PFSK-1 (cell line): ENCODE measurements at regions not wholly inside any gene's neighbourhood (a gene's known extent, or its start where the extent isn't known, plus 50 kb on each side); places are given as distances from the start of the nearest gene placed in this dataset.

ENCODE experiments used
- FOXP2 ChIP-seq: optimal IDR thresholded peaks from 2 replicates; pipeline ENCODE3; 2011; ENCODE audit warnings: borderline replicate concordance, control low read depth, inconsistent platforms; ENCODE audit not compliant: insufficient read depth; ENCODE audit errors: extremely low read length, extremely low read depth
- POLR2AphosphoS5 ChIP-seq: IDR thresholded peaks from 2 replicates; pipeline ENCODE4 v1.6.1; 2012; ENCODE audit warnings: low read depth, mild to moderate bottlenecking, control low read depth, low read length, moderate library complexity
- SIN3A ChIP-seq: IDR thresholded peaks from 2 replicates; pipeline ENCODE4 v1.6.1; 2012; ENCODE audit warnings: mild to moderate bottlenecking, low read length, moderate library complexity, borderline replicate concordance; ENCODE audit not compliant: insufficient read depth
- TAF1 ChIP-seq: IDR thresholded peaks from 2 replicates; pipeline ENCODE4 v1.6.1; 2012; ENCODE audit warnings: low read length, control low read depth, borderline replicate concordance; ENCODE audit not compliant: insufficient read depth
- TF ChIP-seq, protein P1 (sequence below), 2 experiments: IDR thresholded peaks; 2 replicates each; pipeline versions ENCODE4 v1.6.1 to v1.8.0; 2011 to 2012; ENCODE audit warnings: low read depth in 2 of 2, low read length in 2 of 2, control low read depth in 1 of 2, inconsistent platforms in 1 of 2, mild to moderate bottlenecking in 1 of 2, moderate library complexity in 1 of 2; ENCODE audit not compliant: insufficient read depth in 1 of 2

- TF ChIP-seq TAF1 (no peak), SIN3A (no peak), POLR2AphosphoS5 (no peak), FOXP2 (no peak)
- TF ChIP-seq, protein P1, sequence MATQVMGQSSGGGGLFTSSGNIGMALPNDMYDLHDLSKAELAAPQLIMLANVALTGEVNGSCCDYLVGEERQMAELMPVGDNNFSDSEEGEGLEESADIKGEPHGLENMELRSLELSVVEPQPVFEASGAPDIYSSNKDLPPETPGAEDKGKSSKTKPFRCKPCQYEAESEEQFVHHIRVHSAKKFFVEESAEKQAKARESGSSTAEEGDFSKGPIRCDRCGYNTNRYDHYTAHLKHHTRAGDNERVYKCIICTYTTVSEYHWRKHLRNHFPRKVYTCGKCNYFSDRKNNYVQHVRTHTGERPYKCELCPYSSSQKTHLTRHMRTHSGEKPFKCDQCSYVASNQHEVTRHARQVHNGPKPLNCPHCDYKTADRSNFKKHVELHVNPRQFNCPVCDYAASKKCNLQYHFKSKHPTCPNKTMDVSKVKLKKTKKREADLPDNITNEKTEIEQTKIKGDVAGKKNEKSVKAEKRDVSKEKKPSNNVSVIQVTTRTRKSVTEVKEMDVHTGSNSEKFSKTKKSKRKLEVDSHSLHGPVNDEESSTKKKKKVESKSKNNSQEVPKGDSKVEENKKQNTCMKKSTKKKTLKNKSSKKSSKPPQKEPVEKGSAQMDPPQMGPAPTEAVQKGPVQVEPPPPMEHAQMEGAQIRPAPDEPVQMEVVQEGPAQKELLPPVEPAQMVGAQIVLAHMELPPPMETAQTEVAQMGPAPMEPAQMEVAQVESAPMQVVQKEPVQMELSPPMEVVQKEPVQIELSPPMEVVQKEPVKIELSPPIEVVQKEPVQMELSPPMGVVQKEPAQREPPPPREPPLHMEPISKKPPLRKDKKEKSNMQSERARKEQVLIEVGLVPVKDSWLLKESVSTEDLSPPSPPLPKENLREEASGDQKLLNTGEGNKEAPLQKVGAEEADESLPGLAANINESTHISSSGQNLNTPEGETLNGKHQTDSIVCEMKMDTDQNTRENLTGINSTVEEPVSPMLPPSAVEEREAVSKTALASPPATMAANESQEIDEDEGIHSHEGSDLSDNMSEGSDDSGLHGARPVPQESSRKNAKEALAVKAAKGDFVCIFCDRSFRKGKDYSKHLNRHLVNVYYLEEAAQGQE (IDR thresholded peaks at IDR 0.05; ENCODE audit: insufficient read depth in 1 of 2, low read depth in 2 of 2, low read length in 2 of 2), result no peak
These were observed 96.8 kb downstream of the PJA1 start for GRCh38 chrX:69068301-69069085.

GRCh38 chrX:69067841-69068240, 97.4 kb downstream of the PJA1 start:
- no peak for TF ChIP-seq TAF1
- no peak for TF ChIP-seq POLR2AphosphoS5
- no peak for TF ChIP-seq FOXP2
- no peak for TF ChIP-seq SIN3A
- TF ChIP-seq, protein P1 (IDR thresholded peaks at IDR 0.05; ENCODE audit: insufficient read depth in 1 of 2, low read depth in 2 of 2, low read length in 2 of 2), result no peak

DNA sequence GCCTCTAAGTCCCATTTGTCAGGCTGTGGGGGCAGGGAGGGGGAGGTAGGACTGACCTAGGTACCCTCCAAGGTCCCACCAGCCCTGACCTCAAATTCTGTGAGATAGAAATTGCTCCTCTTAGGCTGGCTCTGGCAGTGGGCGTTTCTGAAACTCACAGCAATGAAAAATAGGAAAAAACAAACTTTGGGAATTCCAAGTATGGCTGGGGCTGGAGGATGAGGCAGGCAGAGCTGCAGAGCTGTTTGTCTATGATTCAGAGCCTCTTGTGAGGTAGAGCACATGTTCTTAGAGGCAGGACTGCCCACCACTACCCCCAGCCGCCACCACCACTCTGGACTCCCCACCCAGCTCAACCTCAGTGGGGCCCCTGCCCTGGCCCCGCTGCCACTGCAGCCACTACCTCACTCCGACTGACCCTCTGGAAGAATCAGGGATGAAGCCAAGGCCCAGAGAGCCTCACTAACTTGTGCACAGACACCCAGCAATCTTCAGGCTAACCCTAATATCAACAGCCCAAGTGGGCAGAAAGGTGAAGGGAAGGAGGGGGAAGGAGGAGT, 98.2 kb downstream of the PJA1 start:
- TF ChIP-seq TAF1 (no peak), FOXP2 (no peak), POLR2AphosphoS5 (no peak), SIN3A (no peak)
- TF ChIP-seq, protein P1 (IDR thresholded peaks at IDR 0.05; ENCODE audit: insufficient read depth in 1 of 2, low read depth in 2 of 2, low read length in 2 of 2), result no peak

- no peak for TF ChIP-seq TAF1
These were observed 99.1 kb downstream of the PJA1 start for GRCh38 chrX:69066021-69066757.

DNA sequence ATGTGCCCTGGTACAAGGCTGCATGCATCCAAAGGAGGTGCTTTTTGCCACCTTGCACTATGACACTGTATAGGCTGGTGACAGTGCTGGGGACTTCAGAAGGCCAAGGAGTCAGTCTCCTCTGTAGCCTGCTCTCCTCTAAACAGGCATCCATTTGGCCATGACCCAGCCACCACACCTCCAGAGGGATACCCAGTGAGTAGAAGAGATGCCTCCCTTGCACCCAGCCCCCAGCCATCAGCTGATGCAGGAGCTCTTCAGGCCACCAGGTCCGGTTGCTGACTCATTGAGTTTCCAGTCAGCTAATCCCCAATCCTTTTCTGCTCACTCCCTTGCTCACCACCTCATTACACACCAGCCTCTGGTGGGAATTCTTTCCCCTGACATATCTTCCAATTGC, 99.8 kb downstream of the PJA1 start:
- TF ChIP-seq POLR2AphosphoS5, result no peak
- no peak for TF ChIP-seq FOXP2
- TF ChIP-seq SIN3A, result no peak
- TF ChIP-seq, protein P1 (IDR thresholded peaks at IDR 0.05; ENCODE audit: insufficient read depth in 1 of 2, low read depth in 2 of 2, low read length in 2 of 2), result no peak
- no peak for TF ChIP-seq TAF1
